ENCODE measurements at regions not wholly inside any gene's neighbourhood (a gene's known extent, or its start where the extent isn't known, plus 50 kb on each side); places are given as distances from the start of the nearest gene placed in this dataset. TPM values are rescaled to one million over a fixed set of nuclear protein-coding genes. Genes with fewer than 3 reads are reported as not detected.

GRCh38 chr6:137816688-137817618 is 50.1 kb upstream of the TNFAIP3 start:
- H3K4me1 ChIP-seq (ENCODE audit: control insufficient read depth in 2 of 2, insufficient read depth in 2 of 2, low read length in 2 of 2): peaks cover 21 to 25% of the 10 kb centered on the region in 2 donors
- TF ChIP-seq, protein P1, sequence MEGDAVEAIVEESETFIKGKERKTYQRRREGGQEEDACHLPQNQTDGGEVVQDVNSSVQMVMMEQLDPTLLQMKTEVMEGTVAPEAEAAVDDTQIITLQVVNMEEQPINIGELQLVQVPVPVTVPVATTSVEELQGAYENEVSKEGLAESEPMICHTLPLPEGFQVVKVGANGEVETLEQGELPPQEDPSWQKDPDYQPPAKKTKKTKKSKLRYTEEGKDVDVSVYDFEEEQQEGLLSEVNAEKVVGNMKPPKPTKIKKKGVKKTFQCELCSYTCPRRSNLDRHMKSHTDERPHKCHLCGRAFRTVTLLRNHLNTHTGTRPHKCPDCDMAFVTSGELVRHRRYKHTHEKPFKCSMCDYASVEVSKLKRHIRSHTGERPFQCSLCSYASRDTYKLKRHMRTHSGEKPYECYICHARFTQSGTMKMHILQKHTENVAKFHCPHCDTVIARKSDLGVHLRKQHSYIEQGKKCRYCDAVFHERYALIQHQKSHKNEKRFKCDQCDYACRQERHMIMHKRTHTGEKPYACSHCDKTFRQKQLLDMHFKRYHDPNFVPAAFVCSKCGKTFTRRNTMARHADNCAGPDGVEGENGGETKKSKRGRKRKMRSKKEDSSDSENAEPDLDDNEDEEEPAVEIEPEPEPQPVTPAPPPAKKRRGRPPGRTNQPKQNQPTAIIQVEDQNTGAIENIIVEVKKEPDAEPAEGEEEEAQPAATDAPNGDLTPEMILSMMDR (IDR thresholded peaks at IDR 0.05): no peak
- TF ChIP-seq EZH2 (IDR thresholded peaks at IDR 0.05; ENCODE audit: borderline replicate concordance, insufficient read depth, low read depth, low read length, poor library complexity, severe bottlenecking): no peak
- Mint-ChIP-seq H3K27ac (peak overlapping the region; percentile 20), H3K4me3 (no peak overlapping the region), H3K9me3 (ENCODE audit: insufficient read depth) (no peaks in the 10 kb centered on the region), H3K4me1 (peaks cover 35% of the 10 kb centered on the region), H3K27me3 (no peaks in the 10 kb centered on the region)
- CTCF ChIA-PET: interaction anchor here (1.1 to 1.3 kb wide), 2 partner anchors 17 to 134 kb away, joined by 3 to 4 read pairs; no protein-coding TSS in a partner anchor
- H3K36me3 ChIP-seq (replicated peaks in 1 of 2; ENCODE audit: control extremely low read depth in 1 of 2, control insufficient read depth in 1 of 2, extremely low read depth in 1 of 2, insufficient read depth in 2 of 2, low read length in 1 of 2): no peaks in the 10 kb centered on the region
- no peaks in the 10 kb centered on the region for H3K27me3 ChIP-seq (replicated peaks in 1 of 4; ENCODE audit: control extremely low read depth in 1 of 4, control insufficient read depth in 3 of 4, insufficient read depth in 4 of 4, low read length in 3 of 4)
- H3K9me3 ChIP-seq (ENCODE audit: control extremely low read depth in 1 of 3, control insufficient read depth in 2 of 3, insufficient read depth in 1 of 3, low read length in 2 of 3): no peaks in the 10 kb centered on the region
- intact Hi-C loops (cut with micrococcal nuclease): no loop called here
- POLR2A ChIA-PET: no interaction called here
- no peak overlapping the region for H3K4me3 ChIP-seq (ENCODE audit: control extremely low read depth in 1 of 5, extremely low read depth in 1 of 5, insufficient read depth in 1 of 5, low read depth in 2 of 5, low read length in 4 of 5)
- no peak for DNase-seq
- no peak overlapping the region for H2AFZ ChIP-seq (ENCODE audit: insufficient read depth, low read depth, low read length, poor library complexity, severe bottlenecking)
- no peak overlapping the region for H3K9ac ChIP-seq (ENCODE audit: low read length)
- no peaks in the 10 kb centered on the region for H3K79me2 ChIP-seq (ENCODE audit: control insufficient read depth, insufficient read depth, low read length)
- 75% methylated on average over 5 of the region's 8 CpGs for WGBS (ENCODE audit: insufficient coverage)
- H3K4me2 ChIP-seq (replicated peaks; ENCODE audit: low read depth, low read length, poor library complexity, severe bottlenecking): no peak overlapping the region
- no peaks in the 10 kb centered on the region for H4K20me1 ChIP-seq (ENCODE audit: control insufficient read depth, insufficient read depth, low read length, poor library complexity, severe bottlenecking)
- no peak overlapping the region for H3K27ac ChIP-seq (ENCODE audit: low read length in 2 of 2)
- ATAC-seq (ENCODE audit: low read depth): no peak

Small RNA genes lying in the stretch of these regions (small RNA-seq; reads per million reads assigned to genes)
- not detected for gene RF00019 (ENCODE audit: insufficient read length, low read depth, low replicate concordance)
